Liver (tissue), 8 donors: ENCODE measurements at regions not wholly inside any gene's neighbourhood (a gene's known extent, or its start where the extent isn't known, plus 50 kb on each side); places are given as distances from the start of the nearest gene placed in this dataset.

ENCODE experiments used
- DNase-seq: peaks from one replicate; pipeline ENCODE4 v3.0.0-alpha.2; 2017; ENCODE audit warnings: low spot score
- H3K27ac ChIP-seq, 2 donors: one replicate each; pipeline ENCODE4 v1.7.0; 2013; ENCODE audit warnings: inconsistent platforms in 2 of 2, low read length in 2 of 2, control low read depth in 1 of 2, low read depth in 1 of 2, mild to moderate bottlenecking in 1 of 2
- H3K27me3 ChIP-seq, 4 donors: one replicate each; pipeline versions ENCODE4 v1.6.1 to v1.7.0; 2013; ENCODE audit warnings: low read length in 3 of 4, inconsistent platforms in 1 of 4, mild to moderate bottlenecking in 1 of 4, moderate library complexity in 1 of 4; ENCODE audit not compliant: control insufficient read depth in 4 of 4, insufficient read depth in 4 of 4
- H3K36me3 ChIP-seq, 4 donors: one replicate each; pipeline versions ENCODE4 v1.6.1 to v1.7.0; 2013; ENCODE audit warnings: low read length in 3 of 4, mild to moderate bottlenecking in 3 of 4, low read depth in 1 of 4, moderate library complexity in 1 of 4; ENCODE audit not compliant: control insufficient read depth in 4 of 4, insufficient read depth in 3 of 4
- H3K4me1 ChIP-seq, 4 donors: one replicate each; pipeline versions ENCODE4 v1.6.1 to v1.7.0; 2013; ENCODE audit warnings: low read length in 3 of 4, mild to moderate bottlenecking in 3 of 4, moderate library complexity in 1 of 4; ENCODE audit not compliant: control insufficient read depth in 4 of 4, insufficient read depth in 4 of 4
- H3K4me3 ChIP-seq, 3 donors: one replicate each; pipeline versions ENCODE4 v1.6.1 to v1.7.0; 2013; ENCODE audit warnings: low read length in 3 of 3, control low read depth in 1 of 3, low read depth in 1 of 3, mild to moderate bottlenecking in 1 of 3
- H3K9ac ChIP-seq, 2 donors: one replicate each; pipeline ENCODE4 v1.7.0; 2013; ENCODE audit warnings: low read length in 2 of 2, mild to moderate bottlenecking in 2 of 2, moderate library complexity in 2 of 2, control low read depth in 1 of 2, low read depth in 1 of 2
- H3K9me3 ChIP-seq, 4 donors: one replicate each; pipeline versions ENCODE4 v1.6.1 to v1.7.0; 2013; ENCODE audit warnings: low read length in 3 of 4; ENCODE audit not compliant: control insufficient read depth in 4 of 4
- CTCF ChIP-seq: fragments of 150-350 bp; IDR thresholded peaks from 2 replicates; pipeline ENCODE4 v1.5.1; 2017; ENCODE audit warnings: improper control_type of control experiment, low read depth, low read length; ENCODE audit not compliant: missing input control
- EGR1 ChIP-seq, 2 donors: IDR thresholded peaks; 2 replicates each; pipeline ENCODE4 v1.6.1; 2016 to 2018; ENCODE audit warnings: antibody characterized with exemption in 2 of 2, low read depth in 2 of 2
- FOXA1 ChIP-seq: IDR thresholded peaks from 2 replicates; pipeline ENCODE4 v1.6.1; 2016; ENCODE audit warnings: antibody characterized with exemption
- FOXA2 ChIP-seq: IDR thresholded peaks from 2 replicates; pipeline ENCODE4 v1.6.1; 2016; ENCODE audit warnings: antibody characterized with exemption
- GABPA ChIP-seq, 2 donors: IDR thresholded peaks in 1 of 2; conservative IDR thresholded peaks in 1 of 2; 2 replicates each; pipeline ENCODE4 v1.6.1; 2016; ENCODE audit warnings: antibody characterized with exemption in 2 of 2, mild to moderate bottlenecking in 1 of 2, moderate library complexity in 1 of 2
- HNF4A ChIP-seq, 2 donors: conservative IDR thresholded peaks; 2 replicates each; pipeline ENCODE4 v1.6.1; 2016; ENCODE audit warnings: antibody characterized with exemption in 2 of 2, mild to moderate bottlenecking in 2 of 2
- JUND ChIP-seq, 2 donors: IDR thresholded peaks; 2 replicates each; pipeline ENCODE4 v1.6.1; 2016; ENCODE audit warnings: antibody characterized with exemption in 2 of 2
- NR2F2 ChIP-seq: IDR thresholded peaks from 2 replicates; pipeline ENCODE4 v1.6.1; 2016; ENCODE audit warnings: antibody characterized with exemption
- RXRA ChIP-seq, 2 donors: IDR thresholded peaks; 2 replicates each; pipeline ENCODE4 v1.6.1; 2017 to 2018; ENCODE audit warnings: antibody characterized with exemption in 2 of 2, mild to moderate bottlenecking in 1 of 2
- SP1 ChIP-seq: IDR thresholded peaks from 2 replicates; pipeline ENCODE4 v1.6.1; 2018; ENCODE audit warnings: antibody characterized with exemption, mild to moderate bottlenecking
- YY1 ChIP-seq: IDR thresholded peaks from 2 replicates; pipeline ENCODE4 v1.6.1; 2016; ENCODE audit warnings: antibody characterized with exemption, mild to moderate bottlenecking
- ZBTB33 ChIP-seq: IDR thresholded peaks from 2 replicates; pipeline ENCODE4 v1.6.1; 2016; ENCODE audit warnings: antibody characterized with exemption
- WGBS: extraction: QIAGEN DNeasy Blood & Tissue Kit; methylation state at CpG from one replicate; pipeline ENCODE4 v1.1.7; 2013; 5-methylcytosine and 5-hydroxymethylcytosine counted together
- TF ChIP-seq, protein P1 (sequence below): IDR thresholded peaks from 2 replicates; pipeline ENCODE4 v1.6.1; 2016; ENCODE audit warnings: antibody characterized with exemption
- TF ChIP-seq, protein P2 (sequence below): IDR thresholded peaks from 2 replicates; pipeline ENCODE4 v1.6.1; 2016; ENCODE audit warnings: antibody characterized with exemption, mild to moderate bottlenecking
- TF ChIP-seq, protein P3 (sequence below): IDR thresholded peaks from 2 replicates; pipeline ENCODE4 v1.6.1; 2016; ENCODE audit warnings: antibody characterized with exemption
- donor health status: healthy.
- donor health status: healthy.
- donor health status: healthy.
- donor health status: healthy.
- donor health status: healthy.

- Histone ChIP-seq H3K9me3 (no peaks in the 10 kb centered on the region), H3K36me3 (no peaks in the 10 kb centered on the region), H3K9ac (no peak overlapping the region), H3K4me3 (no peak overlapping the region), H3K4me1 (no peaks in the 10 kb centered on the region), H3K27me3 (peaks cover 0 to 13% (median 1%) of the 10 kb centered on the region in 4 donors), H3K27ac (no peak overlapping the region)
- no peak for DNase-seq
- WGBS = 83% methylated on average over 4 of the region's 4 CpGs
- no peak for TF ChIP-seq RXRA (IDR thresholded peaks at IDR 0.05)
- TF ChIP-seq ZBTB33 = no peak
These were observed 97.4 kb downstream of the GGTLC2 start for GRCh38 chr22:22741843-22742242.

DNA sequence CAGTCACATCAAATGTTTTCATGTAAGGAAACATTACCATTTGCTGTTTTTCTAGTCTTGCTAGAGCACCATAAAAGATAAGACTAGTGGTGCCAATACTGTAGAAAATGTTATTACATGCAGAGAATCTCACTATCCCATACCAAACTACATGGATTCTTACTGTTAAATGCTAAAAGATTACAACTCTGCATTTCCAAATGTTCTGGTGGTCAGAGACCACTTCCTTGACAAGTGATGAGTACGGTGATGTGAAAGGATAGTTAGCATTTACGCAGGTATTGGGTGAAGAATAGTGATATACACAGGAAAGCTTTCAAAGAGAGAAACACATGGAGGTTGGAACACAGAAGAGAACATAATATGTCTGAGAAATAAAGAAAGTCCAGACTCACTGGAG lies 98.2 kb downstream of the GGTLC2 start:
- TF ChIP-seq, protein P1, sequence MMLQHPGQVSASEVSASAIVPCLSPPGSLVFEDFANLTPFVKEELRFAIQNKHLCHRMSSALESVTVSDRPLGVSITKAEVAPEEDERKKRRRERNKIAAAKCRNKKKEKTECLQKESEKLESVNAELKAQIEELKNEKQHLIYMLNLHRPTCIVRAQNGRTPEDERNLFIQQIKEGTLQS = no peak
- TF ChIP-seq, protein P2, sequence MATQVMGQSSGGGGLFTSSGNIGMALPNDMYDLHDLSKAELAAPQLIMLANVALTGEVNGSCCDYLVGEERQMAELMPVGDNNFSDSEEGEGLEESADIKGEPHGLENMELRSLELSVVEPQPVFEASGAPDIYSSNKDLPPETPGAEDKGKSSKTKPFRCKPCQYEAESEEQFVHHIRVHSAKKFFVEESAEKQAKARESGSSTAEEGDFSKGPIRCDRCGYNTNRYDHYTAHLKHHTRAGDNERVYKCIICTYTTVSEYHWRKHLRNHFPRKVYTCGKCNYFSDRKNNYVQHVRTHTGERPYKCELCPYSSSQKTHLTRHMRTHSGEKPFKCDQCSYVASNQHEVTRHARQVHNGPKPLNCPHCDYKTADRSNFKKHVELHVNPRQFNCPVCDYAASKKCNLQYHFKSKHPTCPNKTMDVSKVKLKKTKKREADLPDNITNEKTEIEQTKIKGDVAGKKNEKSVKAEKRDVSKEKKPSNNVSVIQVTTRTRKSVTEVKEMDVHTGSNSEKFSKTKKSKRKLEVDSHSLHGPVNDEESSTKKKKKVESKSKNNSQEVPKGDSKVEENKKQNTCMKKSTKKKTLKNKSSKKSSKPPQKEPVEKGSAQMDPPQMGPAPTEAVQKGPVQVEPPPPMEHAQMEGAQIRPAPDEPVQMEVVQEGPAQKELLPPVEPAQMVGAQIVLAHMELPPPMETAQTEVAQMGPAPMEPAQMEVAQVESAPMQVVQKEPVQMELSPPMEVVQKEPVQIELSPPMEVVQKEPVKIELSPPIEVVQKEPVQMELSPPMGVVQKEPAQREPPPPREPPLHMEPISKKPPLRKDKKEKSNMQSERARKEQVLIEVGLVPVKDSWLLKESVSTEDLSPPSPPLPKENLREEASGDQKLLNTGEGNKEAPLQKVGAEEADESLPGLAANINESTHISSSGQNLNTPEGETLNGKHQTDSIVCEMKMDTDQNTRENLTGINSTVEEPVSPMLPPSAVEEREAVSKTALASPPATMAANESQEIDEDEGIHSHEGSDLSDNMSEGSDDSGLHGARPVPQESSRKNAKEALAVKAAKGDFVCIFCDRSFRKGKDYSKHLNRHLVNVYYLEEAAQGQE = no peak
- TF ChIP-seq NR2F2 (no peak), CTCF (no peak), FOXA2 (no peak), HNF4A (conservative IDR thresholded peaks at IDR 0.05) (no peak), YY1 (no peak), FOXA1 (no peak), EGR1 (IDR thresholded peaks at IDR 0.05; ENCODE audit: low read depth in 2 of 2) (no peak), RXRA (IDR thresholded peaks at IDR 0.05) (no peak), GABPA (IDR thresholded peaks at IDR 0.05 in 1 of 2, conservative IDR thresholded peaks at IDR 0.05 in 1 of 2) (no peak), JUND (IDR thresholded peaks at IDR 0.05) (no peak), SP1 (no peak)
- TF ChIP-seq, protein P3, sequence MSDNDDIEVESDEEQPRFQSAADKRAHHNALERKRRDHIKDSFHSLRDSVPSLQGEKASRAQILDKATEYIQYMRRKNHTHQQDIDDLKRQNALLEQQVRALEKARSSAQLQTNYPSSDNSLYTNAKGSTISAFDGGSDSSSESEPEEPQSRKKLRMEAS = no peak

More for the DNA sequence above, 98.2 kb downstream of the GGTLC2 start:
- Histone ChIP-seq H3K27ac (no peak overlapping the region), H3K4me1 (no peaks in the 10 kb centered on the region), H3K36me3 (no peaks in the 10 kb centered on the region), H3K27me3 (peaks cover 0 to 10% (median 1%) of the 10 kb centered on the region in 4 donors), H3K4me3 (no peak overlapping the region), H3K9ac (no peak overlapping the region), H3K9me3 (no peaks in the 10 kb centered on the region)
- no peak for DNase-seq
- 90% methylated on average over 2 of the region's 2 CpGs for WGBS
